SW 1271 (cell line): ENCODE measurements at regions not wholly inside any gene's neighbourhood (a gene's known extent, or its start where the extent isn't known, plus 50 kb on each side); places are given as distances from the start of the nearest gene placed in this dataset.
"Not testable (repeated sequence)": the region's sequence is repeated elsewhere in the genome, so short reads cannot be mapped to it uniquely, and the experiment has no call there.

ENCODE experiments used
- DNase-seq, 2 experiments: peaks; one replicate each; lab custom pipeline; 2025; lab: John Stamatoyannopoulos, UW

- DNase-seq = no peak
Observed at GRCh38 chr4:188663369-188663768, 524.1 kb downstream of the TRIML1 start.

- DNase-seq = no peak
Observed at GRCh38 chr4:188665491-188666457, 526.5 kb downstream of the TRIML1 start.

- not testable (repeated sequence) for DNase-seq
Observed at GRCh38 chr4:188678691-188679090, 539.5 kb downstream of the TRIML1 start.

- no peak for DNase-seq
Observed at GRCh38 chr4:188680004-188680666, 540.9 kb downstream of the TRIML1 start.

DNA sequence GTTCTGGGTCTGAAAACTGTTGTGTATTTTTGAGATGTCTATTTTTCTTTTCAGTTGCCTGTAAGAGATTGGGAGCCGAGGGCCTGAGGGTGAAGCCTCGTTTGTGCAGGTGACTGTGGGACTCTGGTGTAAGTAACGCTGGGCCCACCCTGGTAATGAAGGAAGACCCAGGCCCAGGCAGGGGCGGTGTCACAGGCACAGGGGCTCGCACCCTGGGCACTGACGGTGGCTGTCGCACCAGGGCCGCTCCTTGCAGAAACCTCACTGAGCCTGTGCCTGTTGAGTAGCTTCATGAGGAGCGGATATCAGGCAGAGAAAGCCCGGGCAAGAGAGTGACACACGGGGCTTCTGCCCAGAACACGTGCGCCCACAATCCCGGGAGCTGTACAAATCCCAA, 541.4 kb downstream of the TRIML1 start:
- DNase-seq = no peak

- DNase-seq = no peak
Observed at GRCh38 chr4:188682321-188682720, 543.1 kb downstream of the TRIML1 start.

DNA sequence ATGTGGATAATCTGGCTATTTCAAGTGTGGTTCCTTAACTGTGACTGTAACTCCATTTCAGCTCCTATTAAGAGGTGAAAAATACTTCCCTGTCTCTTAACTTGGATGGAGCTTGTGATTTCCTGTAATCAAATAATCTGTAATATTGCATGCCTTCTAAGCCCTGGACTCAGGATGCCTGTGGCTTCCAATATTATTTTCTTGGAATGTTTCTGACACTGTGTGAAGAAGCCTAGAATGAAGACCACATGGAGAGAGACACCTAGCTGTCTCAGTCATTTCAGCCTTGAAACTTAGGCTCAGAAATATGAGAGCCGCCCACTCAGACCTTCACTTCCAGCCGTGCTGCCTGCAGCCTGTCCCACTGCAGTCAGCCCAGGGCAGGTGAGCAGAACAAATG, 544.3 kb downstream of the TRIML1 start:
- DNase-seq = no peak

DNA sequence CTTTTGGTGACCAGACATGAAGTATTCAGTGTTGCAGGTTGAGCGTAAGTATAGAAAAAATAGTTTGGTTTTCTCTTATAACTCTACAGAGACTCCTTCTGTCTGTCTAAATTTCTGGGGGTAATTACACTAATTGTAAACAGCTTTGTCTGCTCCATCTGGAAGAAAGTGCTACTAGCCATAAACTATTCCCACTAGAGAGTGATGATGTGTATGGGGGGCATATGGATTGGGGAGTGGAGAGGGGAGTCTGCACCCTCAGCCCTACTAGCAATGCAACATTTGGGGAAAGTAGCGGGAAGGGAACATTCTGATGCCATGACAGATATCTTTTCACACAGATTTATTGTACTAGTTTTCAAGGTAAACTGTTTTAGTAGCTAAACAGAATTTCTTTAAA, 549.7 kb downstream of the TRIML1 start:
- DNase-seq = no peak

GRCh38 chr4:188691811-188692210, 552.6 kb downstream of the TRIML1 start:
- no peak for DNase-seq

GRCh38 chr4:188695261-188695660, 556.0 kb downstream of the TRIML1 start:
- no peak for DNase-seq

- no peak for DNase-seq
Observed at GRCh38 chr4:188697243-188697642, 558.0 kb downstream of the TRIML1 start.

- no peak for DNase-seq
Observed at GRCh38 chr4:188701952-188702351, 562.7 kb downstream of the TRIML1 start.

DNA sequence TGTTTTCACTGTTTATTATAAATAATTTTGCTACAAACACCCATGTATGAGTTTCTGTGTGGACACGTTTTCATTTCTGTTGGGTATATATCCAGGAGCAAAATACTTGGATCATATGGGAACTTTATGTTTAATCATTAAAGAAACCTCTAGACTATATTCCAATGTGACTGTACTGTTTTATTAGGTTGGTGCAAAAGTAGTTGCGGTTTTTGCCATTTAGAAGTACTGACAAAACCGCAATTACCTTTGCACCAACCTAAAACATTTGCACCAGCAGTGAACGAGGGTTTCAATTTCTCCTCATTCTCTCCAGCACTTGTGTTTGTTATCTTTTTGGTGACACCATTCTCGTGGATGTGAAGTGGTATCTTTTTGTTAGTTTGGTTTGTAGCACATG, 565.0 kb downstream of the TRIML1 start:
- no peak for DNase-seq

DNA sequence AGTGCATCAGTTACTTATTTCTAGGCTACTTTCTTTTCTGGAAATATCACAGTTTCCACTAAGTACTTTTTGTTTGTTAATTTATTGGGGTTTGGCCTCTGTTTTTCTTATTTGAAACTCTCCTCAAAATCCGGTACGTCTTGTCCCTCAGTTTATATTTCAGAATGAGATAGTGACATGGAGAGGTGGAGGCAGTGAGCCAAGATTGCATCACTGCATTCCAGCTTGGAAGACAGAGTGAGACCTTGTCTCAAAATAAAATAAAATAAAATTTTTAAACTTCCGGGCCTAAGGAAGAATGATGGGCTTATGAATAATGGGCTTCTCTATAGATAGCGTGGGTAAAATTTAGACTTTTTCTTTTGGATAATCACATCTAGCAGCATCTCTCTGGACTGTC, 567.8 kb downstream of the TRIML1 start:
- no peak for DNase-seq

DNA sequence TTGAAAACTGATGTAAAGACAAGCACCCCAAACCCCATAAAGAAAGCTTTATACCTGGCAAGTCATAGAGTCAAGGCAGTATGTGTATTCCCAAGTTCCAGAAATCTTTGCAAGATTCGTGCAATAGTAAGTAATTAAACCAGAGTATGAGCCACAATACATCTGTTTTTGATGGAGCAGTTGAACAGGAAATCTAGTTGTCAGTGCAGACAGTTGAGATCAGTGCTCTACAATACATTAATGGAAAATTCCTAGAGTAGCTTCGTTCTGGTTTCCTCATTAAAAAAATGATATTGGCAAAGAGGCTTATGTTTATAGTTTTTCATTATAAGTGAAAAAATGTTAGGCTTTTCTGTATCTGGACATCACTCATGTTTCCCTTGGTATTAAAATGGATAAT, 575.3 kb downstream of the TRIML1 start:
- DNase-seq = no peak

- DNase-seq = no peak
Observed at GRCh38 chr4:188714907-188715306, 575.7 kb downstream of the TRIML1 start.

- no peak for DNase-seq
Observed at GRCh38 chr4:188717661-188718060, 578.4 kb downstream of the TRIML1 start.

DNA sequence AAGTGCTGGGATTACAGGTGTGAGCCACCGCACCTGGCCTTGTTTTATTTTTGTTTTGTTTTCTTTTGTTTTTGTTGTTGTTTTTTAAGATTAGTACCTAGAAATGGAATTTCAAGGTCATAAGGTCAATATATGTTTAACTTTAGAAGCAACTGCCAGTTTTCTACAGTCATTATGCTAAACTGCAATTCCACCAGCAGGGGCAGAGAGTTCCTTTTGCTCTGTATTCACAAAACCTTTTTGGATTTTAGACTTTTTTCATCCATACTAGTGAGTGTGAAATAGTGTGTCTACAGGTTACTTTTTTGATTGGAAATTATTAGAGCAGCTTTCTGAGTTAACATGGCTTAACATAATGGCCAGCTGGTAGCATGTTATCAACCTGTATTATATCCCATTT, 580.6 kb downstream of the TRIML1 start:
- DNase-seq = no peak

DNA sequence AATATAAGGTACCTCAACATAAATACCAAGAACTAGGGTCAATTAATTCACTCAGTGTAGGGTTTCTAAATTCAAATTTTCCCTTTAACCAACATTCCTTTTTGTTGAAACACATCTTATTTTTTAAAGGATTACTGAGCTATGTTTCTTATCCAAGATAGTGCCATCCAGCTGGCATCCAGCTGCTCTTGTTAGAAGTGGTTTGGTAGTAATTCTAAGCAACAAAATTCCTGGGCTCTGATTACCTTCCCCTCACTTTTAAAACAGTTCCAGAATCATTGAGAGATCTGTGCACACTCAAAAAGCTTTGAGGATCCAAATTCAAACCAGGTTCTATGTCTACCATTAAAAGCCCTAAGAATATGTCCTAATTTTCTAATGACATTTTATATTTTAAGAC, 583.7 kb downstream of the TRIML1 start:
- no peak for DNase-seq

- DNase-seq = no peak
Observed at GRCh38 chr4:188727746-188728145, 588.5 kb downstream of the TRIML1 start.

GRCh38 chr4:188728359-188728758, 589.1 kb downstream of the TRIML1 start:
- DNase-seq = no peak

DNA sequence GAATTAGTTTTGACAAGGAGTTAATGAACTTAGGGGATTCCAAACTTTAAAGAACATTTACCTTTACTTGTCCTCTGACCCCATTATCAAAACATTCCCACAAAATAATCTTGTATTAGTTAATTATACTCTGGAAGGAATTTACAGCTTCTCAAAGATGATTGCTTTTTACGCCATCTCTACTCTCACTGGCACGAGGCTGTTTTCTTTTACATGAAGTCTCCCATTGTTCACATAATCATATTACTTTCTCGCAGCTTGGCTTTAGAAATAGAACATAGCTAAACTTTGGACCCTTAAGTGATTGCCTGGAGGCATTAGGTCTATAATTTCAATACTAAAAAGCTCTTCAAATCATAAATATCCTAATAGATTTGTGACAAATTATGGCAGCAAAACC, 592.9 kb downstream of the TRIML1 start:
- DNase-seq = no peak

GRCh38 chr4:188735082-188735481, 595.8 kb downstream of the TRIML1 start:
- no peak for DNase-seq
